ENCODE measurements at regions not wholly inside any gene's neighbourhood (a gene's known extent, or its start where the extent isn't known, plus 50 kb on each side); places are given as distances from the start of the nearest gene placed in this dataset.

GRCh38 chr20:22949331-22950109 lies 85.6 kb upstream of the SSTR4 start:
- H3K36me3 Mint-ChIP-seq (ENCODE audit: low read depth): no peaks in the 10 kb centered on the region
- H3K27ac Mint-ChIP-seq: no peak overlapping the region
- H3K4me1 Mint-ChIP-seq (ENCODE audit: low read depth): no peaks in the 10 kb centered on the region

GRCh38 chr20:22951966-22952365 lies 83.1 kb upstream of the SSTR4 start:
- no peak for TF ChIP-seq CTCF (IDR thresholded peaks at IDR 0.05)
- H3K4me3 Mint-ChIP-seq: no peak overlapping the region
- peaks cover 2% of the 10 kb centered on the region; the same call in 1 of the 2 replicates for H3K27me3 Mint-ChIP-seq (ENCODE audit: insufficient read depth)
- no peaks in the 10 kb centered on the region for H3K36me3 Mint-ChIP-seq (ENCODE audit: low read depth)
- H3K27ac Mint-ChIP-seq: no peak overlapping the region
- H3K9me3 Mint-ChIP-seq: peaks cover 35% of the 10 kb centered on the region
- no peaks in the 10 kb centered on the region for H3K4me1 Mint-ChIP-seq (ENCODE audit: low read depth)
- no peak for DNase-seq

More at GRCh38 chr20:22949331-22950109, 85.6 kb upstream of the SSTR4 start:
- H3K27me3 Mint-ChIP-seq (ENCODE audit: insufficient read depth): peaks cover 4% of the 10 kb centered on the region
- no peak overlapping the region for H3K4me3 Mint-ChIP-seq
- DNase-seq: no peak
- H3K9me3 Mint-ChIP-seq: peaks cover 38% of the 10 kb centered on the region
- TF ChIP-seq CTCF (IDR thresholded peaks at IDR 0.05): no peak

- no peak overlapping the region for H3K27ac Mint-ChIP-seq
Observed at GRCh38 chr20:22954661-22955060, 80.5 kb upstream of the SSTR4 start.

GRCh38 chr20:22958390-22958789 lies 76.7 kb upstream of the SSTR4 start:
- Mint-ChIP-seq H3K9me3 (peaks cover 28% of the 10 kb centered on the region), H3K4me3 (no peak overlapping the region), H3K27ac (no peak overlapping the region), H3K4me1 (ENCODE audit: low read depth) (no peaks in the 10 kb centered on the region), H3K36me3 (ENCODE audit: low read depth) (no peaks in the 10 kb centered on the region), H3K27me3 (ENCODE audit: insufficient read depth) (peaks cover 1% of the 10 kb centered on the region; the same call in 1 of the 2 replicates)
- no peak for TF ChIP-seq CTCF (IDR thresholded peaks at IDR 0.05)
- DNase-seq: no peak

More at GRCh38 chr20:22954661-22955060, 80.5 kb upstream of the SSTR4 start:
- no peak for TF ChIP-seq CTCF (IDR thresholded peaks at IDR 0.05)
- H3K36me3 Mint-ChIP-seq (ENCODE audit: low read depth): no peaks in the 10 kb centered on the region
- H3K27me3 Mint-ChIP-seq (ENCODE audit: insufficient read depth): peaks cover 2% of the 10 kb centered on the region; the same call in 1 of the 2 replicates
- DNase-seq: no peak
- H3K4me1 Mint-ChIP-seq (ENCODE audit: low read depth): no peaks in the 10 kb centered on the region
- H3K4me3 Mint-ChIP-seq: no peak overlapping the region
- H3K9me3 Mint-ChIP-seq: peaks cover 38% of the 10 kb centered on the region

GRCh38 chr20:22962567-22963439 lies 72.3 kb upstream of the SSTR4 start:
- H3K9me3 Mint-ChIP-seq: peaks cover 23% of the 10 kb centered on the region
- H3K4me3 Mint-ChIP-seq: no peak overlapping the region
- no peaks in the 10 kb centered on the region for H3K4me1 Mint-ChIP-seq (ENCODE audit: low read depth)
- H3K36me3 Mint-ChIP-seq (ENCODE audit: low read depth): no peaks in the 10 kb centered on the region
- TF ChIP-seq CTCF (IDR thresholded peaks at IDR 0.05): no peak
- no peak overlapping the region for H3K27ac Mint-ChIP-seq
- DNase-seq: no peak
- H3K27me3 Mint-ChIP-seq (ENCODE audit: insufficient read depth): no peaks in the 10 kb centered on the region; the same call in none of the 2 replicates

Data from HFFc6 (cell line).